ENCODE measurements at regions not wholly inside any gene's neighbourhood (a gene's known extent, or its start where the extent isn't known, plus 50 kb on each side); places are given as distances from the start of the nearest gene placed in this dataset.
"Not testable (repeated sequence)": the region's sequence is repeated elsewhere in the genome, so short reads cannot be mapped to it uniquely, and the experiment has no call there.

GRCh38 chr6:28682956-28683685 lies 157.4 kb downstream of the GPX5 start:
- H3K27me3 ChIP-seq, DNase-seq, H3K9me3 ChIP-seq, H3K36me3 ChIP-seq, H3K4me3 ChIP-seq: not testable (repeated sequence)

GRCh38 chr6:28683945-28684538 lies 158.4 kb downstream of the GPX5 start:
- DNase-seq: no peak
- H3K4me3 ChIP-seq: no peak overlapping the region
- H3K27me3 ChIP-seq: no peaks in the 10 kb centered on the region
- H3K36me3 ChIP-seq: no peaks in the 10 kb centered on the region
- H3K9me3 ChIP-seq: no peaks in the 10 kb centered on the region

- H3K27me3 ChIP-seq, H3K9me3 ChIP-seq, DNase-seq, H3K36me3 ChIP-seq: not testable (repeated sequence)
- peak overlapping the region; percentile 18 for H3K4me3 ChIP-seq
Measured at GRCh38 chr6:28685960-28686359, 160.3 kb downstream of the GPX5 start.

DNA sequence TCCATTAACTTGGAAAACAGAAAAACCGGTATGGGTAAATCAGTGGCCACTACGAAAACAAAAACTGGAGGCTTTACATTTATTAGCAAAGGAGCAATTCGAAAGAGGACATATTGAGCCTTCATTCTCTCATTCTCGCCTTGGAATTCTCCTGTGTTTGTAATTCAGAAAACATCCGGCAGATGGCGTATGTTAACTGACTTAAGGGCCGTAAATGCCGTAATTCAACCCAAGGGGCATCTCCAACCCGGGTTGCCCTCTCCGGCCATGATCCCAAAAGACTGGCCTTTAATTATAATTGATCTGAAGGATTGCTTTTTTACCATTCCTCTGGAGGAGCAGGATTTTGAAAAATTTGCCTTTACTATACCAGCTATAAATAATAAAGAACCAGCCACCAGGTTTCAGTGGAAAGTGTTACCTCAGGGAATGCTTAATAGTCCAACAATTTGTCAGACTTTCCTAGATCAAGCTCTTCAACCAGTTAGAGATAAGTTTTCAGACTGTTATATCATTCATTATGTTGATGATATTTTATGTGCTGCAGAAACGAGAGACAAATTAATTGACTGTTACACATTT lies 160.9 kb downstream of the GPX5 start:
- not testable (repeated sequence) for H3K27me3 ChIP-seq, DNase-seq, H3K36me3 ChIP-seq, H3K9me3 ChIP-seq
- peak overlapping the region; percentile 18 for H3K4me3 ChIP-seq

GRCh38 chr6:28687309-28687981 lies 161.8 kb downstream of the GPX5 start:
- H3K9me3 ChIP-seq, DNase-seq, H3K4me3 ChIP-seq: not testable (repeated sequence)

DNA sequence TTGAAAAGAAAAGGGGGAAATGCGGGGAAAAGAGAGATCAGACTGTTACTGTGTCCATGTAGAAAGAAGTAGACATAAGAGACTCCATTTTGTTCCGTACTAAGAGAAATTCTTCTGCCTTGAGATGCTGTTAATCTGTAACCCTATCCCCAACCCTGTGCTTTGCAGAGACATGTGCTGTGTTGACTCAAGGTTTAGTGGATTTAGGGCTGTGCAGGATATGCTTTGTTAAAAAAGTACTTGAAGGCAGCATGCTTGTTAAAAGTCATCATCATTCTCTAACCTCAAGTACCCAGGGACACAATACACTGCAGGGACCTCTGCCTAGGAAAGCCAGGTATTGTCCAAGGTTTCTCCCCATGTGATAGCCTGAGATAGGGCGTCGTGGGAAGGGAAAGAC lies 166.3 kb downstream of the GPX5 start:
- H3K27me3 ChIP-seq, DNase-seq, H3K4me3 ChIP-seq, H3K36me3 ChIP-seq, H3K9me3 ChIP-seq: not testable (repeated sequence)

More at GRCh38 chr6:28687309-28687981, 161.8 kb downstream of the GPX5 start:
- not testable (repeated sequence) for H3K36me3 ChIP-seq, H3K27me3 ChIP-seq

GRCh38 chr6:28693033-28693750 lies 167.5 kb downstream of the GPX5 start:
- no peaks in the 10 kb centered on the region for H3K9me3 ChIP-seq
- H3K36me3 ChIP-seq: no peaks in the 10 kb centered on the region
- H3K27me3 ChIP-seq: no peaks in the 10 kb centered on the region
- H3K4me3 ChIP-seq: no peak overlapping the region
- DNase-seq: no peak

DNA sequence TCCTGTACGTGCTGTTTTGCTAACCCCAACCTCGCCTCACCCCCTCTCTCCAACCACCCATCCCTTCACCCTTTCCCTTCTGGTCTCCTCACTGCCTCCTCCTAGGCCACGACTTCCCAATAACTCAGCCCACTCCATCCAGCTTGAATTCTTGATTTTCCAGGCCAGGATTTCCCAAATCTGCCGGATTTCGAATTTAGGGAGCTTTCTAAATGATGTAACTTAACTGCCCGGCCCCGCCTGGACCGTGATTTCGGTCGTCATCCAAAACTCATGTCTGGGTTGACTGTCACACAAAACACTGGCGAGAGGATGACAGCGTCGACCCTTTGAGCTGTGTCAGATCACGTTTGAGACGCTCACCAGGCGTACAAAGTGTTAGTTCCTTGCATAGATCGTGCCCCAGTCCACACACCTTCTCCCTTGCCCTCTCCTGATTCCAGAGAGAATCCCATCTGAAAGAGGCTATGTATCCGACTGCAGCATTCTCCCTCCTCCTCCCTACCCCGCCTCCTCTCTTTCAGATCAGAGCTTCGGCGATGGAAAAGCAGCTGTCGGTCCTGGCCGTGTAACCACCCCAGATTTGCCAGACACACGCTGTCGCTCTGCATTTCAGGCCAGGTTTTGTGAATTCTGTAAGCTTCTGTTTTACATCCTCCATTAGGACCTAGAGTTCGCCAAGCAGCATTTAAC lies 168.2 kb downstream of the GPX5 start:
- H3K36me3 ChIP-seq: no peaks in the 10 kb centered on the region
- H3K9me3 ChIP-seq: no peaks in the 10 kb centered on the region
- no peak overlapping the region for H3K4me3 ChIP-seq
- H3K27me3 ChIP-seq: no peaks in the 10 kb centered on the region
- no peak for DNase-seq

DNA sequence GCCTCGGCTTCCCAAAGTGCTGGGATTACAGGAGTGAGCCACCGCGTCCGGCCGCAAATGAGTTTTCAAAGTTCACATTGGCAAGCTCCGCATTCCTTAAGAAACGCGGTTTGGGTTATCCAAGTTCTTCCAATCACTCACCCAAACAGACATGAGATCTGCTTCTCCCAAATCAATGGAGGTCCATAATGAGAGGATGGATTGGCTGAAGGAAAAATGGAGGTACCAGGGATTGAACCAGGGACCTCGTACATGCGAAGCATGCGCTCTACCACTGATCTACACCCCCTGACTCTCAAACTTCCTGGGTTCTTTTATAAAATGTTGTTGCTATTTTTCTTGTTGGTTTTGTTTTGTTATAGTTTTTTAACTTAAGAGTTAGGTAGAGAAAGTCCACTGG lies 170.0 kb downstream of the GPX5 start:
- peak; percentile 64 for DNase-seq
- H3K4me3 ChIP-seq: peak overlapping the region; percentile 62
- H3K27me3 ChIP-seq: no peaks in the 10 kb centered on the region
- H3K9me3 ChIP-seq: no peaks in the 10 kb centered on the region
- no peaks in the 10 kb centered on the region for H3K36me3 ChIP-seq

- no peaks in the 10 kb centered on the region for H3K36me3 ChIP-seq
- H3K27me3 ChIP-seq: no peaks in the 10 kb centered on the region
- H3K4me3 ChIP-seq: peak overlapping the region; percentile 62
- DNase-seq: peak; percentile 43
- H3K9me3 ChIP-seq: no peaks in the 10 kb centered on the region
Measured at GRCh38 chr6:28696167-28696566, 170.5 kb downstream of the GPX5 start.

- Histone ChIP-seq H3K36me3 (no peaks in the 10 kb centered on the region), H3K9me3 (no peaks in the 10 kb centered on the region), H3K4me3 (peak overlapping the region; percentile 62), H3K27me3 (no peaks in the 10 kb centered on the region)
- no peak for DNase-seq
Measured at GRCh38 chr6:28696682-28697081, 171.0 kb downstream of the GPX5 start.

DNA sequence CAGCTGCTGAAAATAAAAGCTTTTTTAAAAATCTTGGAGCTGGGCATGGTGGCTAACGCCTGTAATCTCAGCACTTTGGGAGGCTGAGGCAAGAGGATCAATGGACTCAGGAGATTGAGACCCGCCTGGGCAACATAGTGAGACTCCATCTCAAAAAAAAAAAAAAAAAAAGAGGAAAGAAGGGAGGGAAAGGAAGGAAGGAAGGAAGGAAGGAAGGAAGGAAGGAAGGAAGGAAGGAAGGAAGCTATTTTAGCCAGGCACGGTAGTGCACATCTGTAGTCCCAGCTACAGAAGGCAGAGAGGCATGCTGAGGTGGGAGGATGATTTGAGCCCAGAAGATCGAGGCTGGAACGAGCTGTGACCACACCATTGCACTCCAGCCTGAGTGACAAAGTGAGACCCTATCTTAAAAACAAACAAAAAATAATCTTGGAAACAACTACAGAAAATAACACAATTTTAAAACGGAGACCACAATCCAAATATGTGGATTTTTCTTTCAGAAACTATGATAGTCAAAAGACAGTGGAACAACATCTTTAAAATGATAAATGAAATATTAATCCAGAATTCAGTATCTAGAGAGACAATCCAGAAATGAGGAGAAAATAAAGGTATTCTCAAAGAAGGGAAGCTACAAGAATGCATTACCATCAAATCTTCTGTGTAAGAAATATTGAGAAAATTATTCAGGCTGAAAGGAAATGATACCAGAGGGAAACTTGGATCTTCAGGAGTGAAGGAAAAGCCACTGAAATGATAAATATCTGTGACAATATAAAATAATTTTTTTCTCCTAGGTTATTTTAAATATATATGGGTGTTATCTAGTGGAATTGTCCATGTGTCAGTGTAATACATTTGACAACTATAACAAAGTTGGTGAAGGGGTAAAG lies 182.0 kb downstream of the GPX5 start:
- no peaks in the 10 kb centered on the region for H3K36me3 ChIP-seq

DNA sequence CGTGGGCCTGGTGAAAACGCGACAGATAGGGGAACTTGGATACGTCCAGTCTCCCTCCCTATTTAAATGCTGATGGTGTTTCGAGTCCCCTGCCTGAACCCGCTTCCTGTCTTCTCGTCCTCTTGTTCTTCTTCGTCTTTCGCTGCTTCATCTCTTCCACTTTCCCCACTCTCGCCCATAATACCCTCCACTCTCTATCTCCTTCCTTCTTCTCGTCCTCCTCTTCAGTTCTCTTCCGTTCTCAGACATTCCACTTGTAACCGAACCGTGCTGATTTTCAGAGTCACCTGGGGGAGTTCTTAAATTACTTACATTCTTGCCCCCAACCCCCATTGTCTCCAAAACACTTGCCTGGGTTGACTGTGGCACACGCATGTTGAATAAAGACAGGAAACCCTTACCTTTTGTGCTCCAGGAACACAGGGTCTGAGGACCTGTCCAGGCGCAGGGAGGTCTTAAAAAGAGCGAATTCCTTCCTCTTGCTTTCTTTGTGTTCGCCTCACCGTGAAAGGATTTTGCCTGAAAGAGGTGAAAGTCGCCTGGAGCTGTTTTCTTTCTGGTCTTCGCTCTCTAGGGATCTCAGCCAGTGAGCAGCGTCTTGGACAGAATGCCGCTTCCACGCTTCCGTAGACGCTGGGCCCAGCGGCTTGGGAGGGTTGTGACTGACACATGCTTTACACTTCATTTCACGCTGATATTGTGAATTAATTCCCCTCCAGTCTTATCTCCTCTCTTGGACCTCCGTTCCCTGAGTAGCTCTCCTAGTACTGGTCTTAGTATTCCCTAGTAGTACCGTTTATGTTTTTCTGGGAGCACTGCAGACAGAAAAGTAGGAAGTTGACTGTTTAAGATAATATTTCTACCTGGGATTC lies 184.0 kb downstream of the GPX5 start:
- Histone ChIP-seq H3K4me3 (peak overlapping the region; percentile 29), H3K27me3 (no peaks in the 10 kb centered on the region), H3K9me3 (peaks cover 4% of the 10 kb centered on the region; the same call in 1 of the 2 replicates), H3K36me3 (no peaks in the 10 kb centered on the region)
- DNase-seq: no peak

More for the DNA sequence above, 182.0 kb downstream of the GPX5 start:
- no peak for DNase-seq
- Histone ChIP-seq H3K27me3 (no peaks in the 10 kb centered on the region), H3K4me3 (no peak overlapping the region), H3K9me3 (peaks cover 4% of the 10 kb centered on the region; the same call in 1 of the 2 replicates)

GRCh38 chr6:28710466-28711191 lies 184.9 kb downstream of the GPX5 start:
- Histone ChIP-seq H3K4me3 (peak overlapping the region; percentile 29), H3K36me3 (no peaks in the 10 kb centered on the region), H3K27me3 (no peaks in the 10 kb centered on the region), H3K9me3 (peaks cover 4% of the 10 kb centered on the region; the same call in 1 of the 2 replicates)
- peak; percentile 71 for DNase-seq

Data from MG63 (cell line).